ENCODE measurements at regions not wholly inside any gene's neighbourhood (a gene's known extent, or its start where the extent isn't known, plus 50 kb on each side); places are given as distances from the start of the nearest gene placed in this dataset.

DNA sequence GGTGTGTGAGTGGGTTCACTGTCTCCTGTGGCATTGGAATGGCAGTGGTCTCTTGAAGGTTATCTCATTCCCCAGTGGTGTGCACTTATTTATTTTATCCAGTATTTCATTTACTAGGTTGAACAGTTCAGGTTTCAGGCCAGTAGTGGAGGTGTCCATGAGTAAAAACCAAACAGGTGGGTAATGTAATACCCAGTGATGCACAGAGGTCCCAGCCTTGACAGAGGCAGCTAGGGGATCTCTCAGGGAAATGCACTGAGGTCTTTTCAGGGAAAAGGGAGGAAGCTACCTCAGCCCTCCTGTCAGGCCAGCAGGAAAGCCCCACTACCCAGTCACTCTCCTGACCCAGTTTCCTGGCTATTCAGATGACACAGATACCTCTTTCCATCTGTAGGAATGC, 403.6 kb downstream of the UTRN start:
- no peak for DNase-seq (ENCODE audit: low read depth in 1 of 2, low spot score in 2 of 2)
- Histone ChIP-seq H3K18ac (ENCODE audit: extremely low read depth, low read length) (no peak overlapping the region), H4K5ac (ENCODE audit: insufficient read length, low read depth, low read length) (no peak overlapping the region), H2AK5ac (ENCODE audit: low read depth, low read length) (no peak overlapping the region), H4K20me1 (replicated peaks in 1 of 2; ENCODE audit: control insufficient read depth in 1 of 2, insufficient read depth in 2 of 2, low read length in 2 of 2) (no peaks in the 10 kb centered on the region), H3K79me1 (ENCODE audit: low read depth, low read length) (no peaks in the 10 kb centered on the region; the same call in 1 of the 2 replicates), H3K23me2 (ENCODE audit: low read depth, low read length) (no peaks in the 10 kb centered on the region), H2BK12ac (ENCODE audit: low read depth, low read length) (no peak overlapping the region), H3K9me3 (ENCODE audit: insufficient read depth in 2 of 2, low read depth in 1 of 2, low read length in 1 of 2) (peaks cover 0 to 5% of the 10 kb centered on the region in 2 experiments; a peak in 3 of 4 replicates), H3K27me3 (replicated peaks in 1 of 4; ENCODE audit: control insufficient read depth in 3 of 4, extremely low read depth in 1 of 4, insufficient read depth in 3 of 4, low read length in 3 of 4) (no peaks in the 10 kb centered on the region), H2BK20ac (ENCODE audit: low read length) (no peak overlapping the region), H3K4me3 (ENCODE audit: extremely low read depth in 1 of 4, insufficient read depth in 2 of 4, low read depth in 3 of 4, low read length in 4 of 4) (no peak overlapping the region), H2BK15ac (ENCODE audit: low read length) (no peak overlapping the region), H4K8ac (ENCODE audit: extremely low read depth, insufficient read depth, low read length) (no peak overlapping the region), H2BK5ac (ENCODE audit: low read depth, low read length) (no peak overlapping the region), H3K14ac (ENCODE audit: insufficient read length) (no peak overlapping the region), H3K56ac (replicated peaks; ENCODE audit: insufficient read length, low read depth, low read length) (no peak overlapping the region), H3K9ac (replicated peaks in 1 of 4; ENCODE audit: extremely low read depth in 1 of 4, low read depth in 3 of 4, low read length in 3 of 4) (no peak overlapping the region), H4K91ac (replicated peaks; ENCODE audit: insufficient read length, low read length) (no peak overlapping the region), H3K4ac (replicated peaks; ENCODE audit: insufficient read length, low read depth, low read length) (no peak overlapping the region), H2BK120ac (replicated peaks; ENCODE audit: low read depth, low read length) (no peak overlapping the region), H3K36me3 (ENCODE audit: control insufficient read depth in 2 of 4, insufficient read depth in 4 of 4, low read length in 3 of 4) (peaks cover 0 to 3% (median 0%) of the 10 kb centered on the region in 4 experiments; a peak in 1 of 8 replicates), H3K27ac (ENCODE audit: low read depth, low read length) (no peak overlapping the region), H3K4me2 (ENCODE audit: insufficient read depth in 1 of 2, low read depth in 2 of 2, low read length in 2 of 2) (no peak overlapping the region), H3K79me2 (ENCODE audit: control insufficient read depth in 1 of 2, insufficient read depth in 2 of 2, low read length in 2 of 2) (peaks cover 0 to 34% of the 10 kb centered on the region in 2 experiments; a peak in 2 of 4 replicates), H2AFZ (ENCODE audit: low read length) (no peak overlapping the region), H3K23ac (ENCODE audit: insufficient read length) (no peak overlapping the region), H3K4me1 (replicated peaks in 1 of 4; ENCODE audit: control insufficient read depth in 3 of 4, insufficient read depth in 4 of 4, low read length in 3 of 4) (peaks cover 0 to 2% (median 0%) of the 10 kb centered on the region in 4 experiments; a peak in 1 of 7 replicates)
- ChIA-PET POLR2A (ENCODE audit: partially characterized antibody) (no interaction called here), CTCF (ENCODE audit: partially characterized antibody) (interaction anchor here (0.7 kb wide), 1 partner anchor 360 kb away, joined by 3 read pairs; no protein-coding TSS in a partner anchor)
- no peak for FAIRE-seq
- TF ChIP-seq SIRT6 (IDR thresholded peaks at IDR 0.05; ENCODE audit: low read length) (no peak), TBP (IDR thresholded peaks at IDR 0.05; ENCODE audit: low read depth, low read length) (no peak), KDM1A (IDR thresholded peaks at IDR 0.05; ENCODE audit: borderline replicate concordance, low read length) (no peak), HDAC2 (IDR thresholded peaks at IDR 0.05; ENCODE audit: borderline replicate concordance in 1 of 2, low read depth in 2 of 2, low read length in 2 of 2) (no peak), TAF7 (optimal IDR thresholded peaks at IDR 0.05; ENCODE audit: borderline replicate concordance, low read depth, low read length) (no peak), TEAD4 (IDR thresholded peaks at IDR 0.05; ENCODE audit: low read depth, low read length) (no peak), CHD2 (IDR thresholded peaks at IDR 0.05; ENCODE audit: low read length) (no peak), ASH2L (IDR thresholded peaks at IDR 0.05; ENCODE audit: low read length) (no peak), SIN3A (conservative IDR thresholded peaks at IDR 0.05 in 1 of 2, IDR thresholded peaks at IDR 0.05 in 1 of 2; ENCODE audit: low read depth in 1 of 2, low read length in 2 of 2) (no peak), RBBP5 (IDR thresholded peaks at IDR 0.05; ENCODE audit: borderline replicate concordance, low read depth, low read length) (no peak), GABPA (IDR thresholded peaks at IDR 0.05; ENCODE audit: borderline replicate concordance, insufficient read depth, low read length) (no peak), NRF1 (IDR thresholded peaks at IDR 0.05; ENCODE audit: low read depth, low read length) (no peak), PHF8 (conservative IDR thresholded peaks at IDR 0.05; ENCODE audit: low read depth, low read length) (no peak), CBX8 (IDR thresholded peaks at IDR 0.05; ENCODE audit: borderline replicate concordance, low read depth, low read length) (no peak), CREB1 (IDR thresholded peaks at IDR 0.05) (no peak)

Measured in H1 (cell line).